COR-L47 (cell line): ENCODE measurements at regions not wholly inside any gene's neighbourhood (a gene's known extent, or its start where the extent isn't known, plus 50 kb on each side); places are given as distances from the start of the nearest gene placed in this dataset.

Experiments
- DNase-seq: peaks from one replicate; lab custom pipeline; 2025; lab: John Stamatoyannopoulos, UW

- no peak for DNase-seq
These were observed 306.7 kb upstream of the MTNR1B start for GRCh38 chr11:92662601-92663360.

GRCh38 chr11:92663539-92663938 is 305.9 kb upstream of the MTNR1B start:
- no peak for DNase-seq

GRCh38 chr11:92667486-92668152 is 301.8 kb upstream of the MTNR1B start:
- DNase-seq: peak; percentile 51

DNA sequence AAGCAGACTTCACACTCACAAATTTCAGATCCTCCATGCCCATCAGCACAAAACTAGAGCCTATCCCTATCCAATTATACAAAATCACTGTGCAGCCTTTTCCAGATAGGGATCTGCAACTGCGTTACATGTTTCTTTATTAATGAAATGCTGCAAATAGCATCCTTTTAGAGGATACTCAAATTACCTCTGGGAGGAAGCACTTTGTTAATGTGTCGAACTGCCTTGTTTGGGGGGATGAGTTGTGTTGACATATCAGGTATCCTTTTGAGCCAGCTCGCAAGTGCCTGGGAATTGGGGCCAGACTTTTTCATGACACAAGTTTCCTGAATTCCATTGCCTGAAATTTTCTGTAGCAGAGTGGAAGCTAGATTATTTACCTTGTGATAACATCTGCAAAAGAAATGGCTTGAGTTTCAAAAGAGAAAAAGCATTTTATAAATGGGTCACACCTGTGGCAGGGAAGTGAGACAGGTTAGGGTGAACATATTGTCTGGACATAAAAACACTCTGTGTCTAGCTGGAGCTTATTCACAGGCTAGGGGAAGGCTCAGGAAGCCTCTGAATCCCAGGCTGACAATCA is 299.1 kb upstream of the MTNR1B start:
- DNase-seq: no peak

DNA sequence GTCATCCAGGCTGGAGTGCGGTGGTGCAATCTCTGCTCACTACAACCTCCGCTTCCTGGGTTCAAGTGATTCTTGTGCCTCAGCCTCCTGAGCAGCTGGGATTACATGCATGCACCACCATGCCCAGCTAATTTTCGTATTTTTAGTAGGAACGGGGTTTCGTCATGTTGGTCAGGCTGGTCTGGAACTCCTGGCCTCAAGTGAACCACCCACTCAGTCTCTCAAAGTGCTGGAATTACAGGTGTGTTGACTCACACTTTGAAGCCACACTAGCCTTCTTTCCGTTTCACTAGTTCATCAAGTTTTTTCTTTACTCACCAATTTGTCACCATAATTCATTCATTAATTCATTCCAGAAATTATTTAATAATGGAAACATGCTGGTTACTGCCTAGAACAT is 298.4 kb upstream of the MTNR1B start:
- no peak for DNase-seq

- no peak for DNase-seq
These were observed 294.1 kb upstream of the MTNR1B start for GRCh38 chr11:92675303-92675702.

DNA sequence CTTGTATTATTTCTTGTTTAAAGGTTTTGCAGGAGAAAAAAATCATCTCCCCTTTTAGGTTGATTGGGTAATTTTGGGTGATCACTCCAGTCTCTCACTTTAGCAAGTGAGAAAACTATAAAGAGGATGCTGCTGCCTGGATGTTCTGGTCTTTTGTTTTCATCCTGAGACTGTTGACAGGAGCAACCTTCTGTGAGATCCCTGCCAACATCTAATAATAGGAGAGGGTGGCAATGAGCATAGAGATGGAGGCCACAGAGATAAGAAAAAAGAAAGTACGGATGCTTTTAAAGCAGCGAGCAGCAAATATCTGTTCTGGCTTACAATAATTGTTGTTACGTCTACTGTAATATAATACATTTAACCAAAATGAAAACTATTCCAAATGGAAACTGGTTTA is 293.6 kb upstream of the MTNR1B start:
- peak; percentile 18 for DNase-seq

GRCh38 chr11:92678008-92678611 is 291.3 kb upstream of the MTNR1B start:
- no peak for DNase-seq

DNA sequence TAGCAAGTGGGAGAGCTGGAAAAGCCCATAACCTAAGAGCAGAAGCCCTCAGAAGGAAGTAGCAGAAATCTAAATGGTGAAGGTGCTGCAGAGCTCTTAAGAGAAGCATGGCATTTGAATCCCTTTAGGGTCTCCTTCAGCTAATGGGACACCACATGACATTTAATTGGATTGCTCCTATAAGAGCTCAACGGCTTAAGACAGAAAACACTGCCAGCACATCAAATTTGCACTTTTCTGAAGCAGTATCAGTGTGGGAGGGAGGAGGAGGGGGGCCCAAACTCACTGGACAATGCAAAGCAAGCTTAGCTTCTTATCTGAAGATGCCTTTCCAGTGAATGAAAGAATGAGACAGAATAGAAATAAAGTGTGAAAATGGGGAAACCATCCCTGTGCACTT is 287.9 kb upstream of the MTNR1B start:
- no peak for DNase-seq

DNA sequence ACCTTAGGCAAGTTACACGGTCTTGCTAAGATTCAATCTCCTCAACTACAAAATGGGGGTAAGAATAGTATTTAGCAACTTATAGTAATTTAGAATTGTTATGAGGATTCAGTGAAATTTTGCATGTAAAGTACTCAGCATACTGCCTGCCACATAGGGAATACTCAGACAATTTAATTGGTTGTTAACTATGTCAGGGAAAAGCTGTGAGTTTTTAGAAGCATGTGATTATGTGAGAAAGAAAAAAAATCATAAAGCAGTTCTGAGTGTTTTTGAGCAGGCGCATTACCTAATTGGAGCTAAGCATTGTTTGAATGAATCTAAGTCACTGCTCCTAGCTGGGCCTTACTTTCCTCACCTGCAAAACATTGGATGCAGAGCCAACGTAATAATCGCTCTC is 287.3 kb upstream of the MTNR1B start:
- DNase-seq: no peak

DNA sequence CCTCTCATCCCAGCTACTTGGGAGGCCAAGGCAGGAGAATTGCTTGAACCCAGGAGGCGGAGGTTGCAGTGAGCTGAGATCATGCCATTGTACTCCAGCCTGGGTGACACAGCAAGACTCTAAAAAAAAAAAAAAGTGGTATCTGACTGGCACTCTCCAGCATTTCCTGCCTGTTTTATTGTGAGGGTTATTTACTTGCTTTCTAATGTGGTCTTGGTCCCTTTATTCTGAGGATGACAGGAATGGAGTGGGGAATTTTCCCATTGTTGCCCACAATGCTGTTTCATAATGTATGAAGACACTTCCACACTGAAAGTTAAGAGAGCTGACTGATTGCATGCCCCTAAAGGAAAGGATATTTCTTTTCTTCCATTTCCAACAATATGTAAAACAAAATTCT is 286.5 kb upstream of the MTNR1B start:
- DNase-seq: no peak

DNA sequence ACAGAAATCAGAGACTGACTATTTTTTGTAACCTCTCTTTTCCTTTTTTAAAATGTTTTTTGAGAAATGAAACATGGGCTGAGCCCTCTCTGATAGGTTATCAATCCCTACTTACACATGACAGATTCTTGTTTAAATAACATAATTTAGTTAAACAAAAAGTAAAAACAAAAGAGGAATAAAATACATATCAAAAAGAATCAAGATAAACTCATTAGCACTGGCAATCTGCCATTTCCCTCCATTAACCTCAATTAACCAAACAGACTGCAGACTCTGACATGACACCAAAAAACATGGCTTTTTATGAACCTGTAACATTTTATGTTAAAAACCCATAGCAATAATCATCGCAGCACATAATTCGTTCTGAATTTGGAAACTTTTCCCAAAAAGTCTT is 284.4 kb upstream of the MTNR1B start:
- peak; percentile 35 for DNase-seq

DNA sequence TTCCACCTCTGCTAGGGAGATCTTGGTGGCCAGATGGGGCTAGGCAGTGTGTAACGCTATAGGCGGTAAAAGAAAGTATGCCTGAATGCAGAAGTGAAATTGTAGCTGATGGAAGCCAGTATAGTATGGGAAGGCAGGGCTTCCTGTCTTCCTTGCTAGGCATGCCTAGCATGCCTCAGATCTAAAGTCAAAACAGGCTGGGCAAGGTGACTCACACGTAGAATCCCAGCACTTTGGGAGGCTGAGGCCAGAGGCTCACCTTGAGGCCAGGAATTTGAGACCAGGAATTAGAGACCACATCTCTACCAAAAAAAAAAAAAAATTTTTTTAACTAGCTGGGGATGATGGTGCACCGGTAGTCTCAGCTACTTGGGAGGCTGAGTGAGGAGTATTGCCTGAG is 281.7 kb upstream of the MTNR1B start:
- DNase-seq: no peak

- DNase-seq: no peak
These were observed 281.0 kb upstream of the MTNR1B start for GRCh38 chr11:92688416-92688815.

DNA sequence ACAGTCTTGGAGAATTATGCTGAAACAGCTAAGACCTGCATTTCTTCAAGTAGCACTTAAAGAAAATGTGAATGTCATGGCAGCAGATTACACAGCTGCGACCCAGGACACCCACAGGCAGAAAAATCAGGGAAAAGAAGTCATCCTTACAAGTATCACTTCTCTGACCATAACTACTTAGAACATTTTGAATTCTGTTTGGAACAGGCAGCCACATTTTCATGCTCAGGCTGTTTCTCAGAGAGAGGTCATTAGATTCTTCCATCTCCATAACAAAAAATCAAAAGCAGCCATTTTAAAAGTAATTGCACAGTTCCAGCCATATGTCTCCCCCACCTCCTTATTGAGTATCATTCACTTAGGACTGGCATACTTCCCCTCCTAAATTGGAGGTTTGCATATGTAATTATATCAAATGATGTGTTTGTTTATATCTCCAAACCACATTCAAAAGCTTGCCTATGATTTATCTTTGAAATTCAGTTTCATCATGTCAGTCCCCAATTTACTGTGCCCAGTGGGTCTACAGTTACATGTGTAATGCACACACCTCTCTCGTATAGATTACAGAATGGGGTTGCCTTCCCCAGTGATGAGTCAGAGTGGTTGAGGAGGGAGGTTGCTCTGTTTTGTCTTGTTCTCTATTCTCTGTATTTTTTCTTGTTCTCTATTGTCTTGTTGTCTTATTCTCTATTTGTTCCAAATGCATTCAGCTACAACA is 276.5 kb upstream of the MTNR1B start:
- DNase-seq: no peak

- DNase-seq: no peak
These were observed 273.4 kb upstream of the MTNR1B start for GRCh38 chr11:92696076-92696475.

GRCh38 chr11:92697461-92698312 is 271.8 kb upstream of the MTNR1B start:
- DNase-seq: no peak

GRCh38 chr11:92698742-92699141 is 270.7 kb upstream of the MTNR1B start:
- no peak for DNase-seq

DNA sequence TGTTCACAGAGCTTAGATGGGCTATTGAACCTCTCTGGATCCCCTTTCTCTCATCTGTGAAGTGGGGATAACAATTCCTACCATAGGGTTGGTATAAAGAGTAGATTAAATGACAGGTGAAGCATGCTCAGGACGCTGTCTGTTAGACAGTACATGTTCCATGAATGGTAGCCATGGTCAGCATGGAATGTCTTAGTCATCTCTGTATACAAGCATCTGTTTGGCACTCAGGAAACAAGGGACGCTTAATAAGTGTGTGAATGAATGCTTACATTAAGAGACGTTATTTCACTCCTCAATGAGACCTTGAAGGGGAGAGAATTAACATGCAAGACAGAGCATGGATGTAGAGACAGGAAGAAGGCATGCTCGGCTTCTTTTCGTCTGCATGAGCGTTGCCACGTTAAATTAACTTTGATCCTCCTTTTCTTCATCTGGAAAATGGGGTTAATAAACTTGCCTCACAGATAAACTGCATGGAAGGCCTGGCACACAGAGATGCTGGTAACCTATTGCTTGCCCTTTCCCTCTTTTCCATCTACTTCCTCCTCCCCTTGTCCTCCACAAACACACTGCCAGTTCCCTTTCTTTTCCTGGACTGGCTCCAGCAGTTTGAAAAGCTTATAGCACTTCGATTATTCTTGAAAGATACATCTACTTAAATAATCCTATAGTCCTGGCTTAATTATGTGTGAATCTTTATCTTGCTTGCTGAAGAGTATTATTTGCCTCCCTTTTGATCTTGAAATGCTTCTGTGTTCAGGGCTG is 267.2 kb upstream of the MTNR1B start:
- no peak for DNase-seq

GRCh38 chr11:92702805-92703448 is 266.5 kb upstream of the MTNR1B start:
- DNase-seq: no peak
